GM23338 (cell line): ENCODE measurements at regions not wholly inside any gene's neighbourhood (a gene's known extent, or its start where the extent isn't known, plus 50 kb on each side); places are given as distances from the start of the nearest gene placed in this dataset.

ENCODE experiments used
- CTCF ChIP-seq, 2 experiments: fragments of 200-600 bp in 1 of 2; sonication (generic) in 1 of 2; conservative IDR thresholded peaks; 2 replicates each; pipeline versions ENCODE4 v1.5.1 to v1.6.1; 2016 to 2017; ENCODE audit warnings: antibody characterized with exemption in 2 of 2, low read depth in 2 of 2, mild to moderate bottlenecking in 2 of 2, moderate library complexity in 1 of 2
- EZH2 ChIP-seq: fragments of 200-600 bp; sonication (generic); IDR thresholded peaks from one replicate; pipeline ENCODE4 v1.8.0; 2017; ENCODE audit warnings: antibody characterized with exemption, mild to moderate bottlenecking, low read depth; ENCODE audit not compliant: unreplicated experiment
- NANOG ChIP-seq: IDR thresholded peaks from 2 replicates; pipeline ENCODE4 v1.6.1; 2016; ENCODE audit warnings: antibody characterized with exemption, borderline replicate concordance
- POLR2AphosphoS5 ChIP-seq: IDR thresholded peaks from 2 replicates; pipeline ENCODE4 v1.6.1; 2016; ENCODE audit warnings: antibody characterized with exemption, low read depth
- REST ChIP-seq: IDR thresholded peaks from one replicate; pipeline ENCODE4 v1.6.1; 2018; ENCODE audit warnings: antibody characterized with exemption; ENCODE audit not compliant: unreplicated experiment
- STAT1 ChIP-seq: IDR thresholded peaks from one replicate; pipeline ENCODE4 v1.6.1; 2016; ENCODE audit warnings: antibody characterized with exemption; ENCODE audit not compliant: unreplicated experiment
- ZNF462 ChIP-seq: fragments of 250-450 bp; sonication (Bioruptor Pico); IDR thresholded peaks from 2 replicates; pipeline ENCODE4 v1.5.0; 2020; ENCODE audit warnings: mild to moderate bottlenecking, moderate library complexity

GRCh38 chr2:128611421-128612320, 293.0 kb upstream of the HS6ST1 start (continued):
- TF ChIP-seq ZNF462 = no peak
- no peak for TF ChIP-seq EZH2
- no peak for TF ChIP-seq CTCF (conservative IDR thresholded peaks at IDR 0.05; ENCODE audit: low read depth in 2 of 2)
- TF ChIP-seq POLR2AphosphoS5 = no peak
- no peak for TF ChIP-seq REST
- no peak for TF ChIP-seq NANOG
- TF ChIP-seq STAT1 = no peak
